Ovary (tissue), 7 donors: ENCODE measurements at regions not wholly inside any gene's neighbourhood (a gene's known extent, or its start where the extent isn't known, plus 50 kb on each side); places are given as distances from the start of the nearest gene placed in this dataset.

ENCODE experiments used
- DNase-seq, 5 donors: peaks; one replicate each; pipeline ENCODE4 v3.0.0-alpha.2; 2019 to 2020
- H3K27ac ChIP-seq, 2 donors: fragments of 200-600 bp; one replicate each; pipeline versions ENCODE4 v1.5.1 to v1.8.0; 2019 to 2022
- H3K27me3 ChIP-seq: fragments of 200-600 bp; one replicate; pipeline ENCODE4 v1.8.0; 2022
- H3K36me3 ChIP-seq: fragments of 200-600 bp; sonication (generic); one replicate; pipeline ENCODE4 v1.5.1; 2019
- H3K4me1 ChIP-seq: one replicate; pipeline ENCODE4 v1.8.1; 2013; ENCODE audit warnings: mild to moderate bottlenecking, moderate library complexity; ENCODE audit not compliant: insufficient read depth
- H3K4me3 ChIP-seq: fragments of 200-600 bp; sonication (generic); one replicate; pipeline ENCODE4 v1.5.1; 2017
- H3K9me3 ChIP-seq, 2 donors: fragments of 200-600 bp in 1 of 2; sonication (generic) in 1 of 2; one replicate each; pipeline versions ENCODE4 v1.5.1 to v1.8.1; 2013 to 2019; ENCODE audit warnings: mild to moderate bottlenecking in 1 of 2, moderate library complexity in 1 of 2
- CTCF ChIP-seq, 3 donors: fragments of 450-650 bp in 2 of 3; fragments of 200-600 bp in 1 of 3; IDR thresholded peaks; one replicate each; pipeline versions ENCODE4 v1.5.1 to v1.8.0; 2016 to 2022; ENCODE audit warnings: antibody characterized with exemption in 3 of 3, mild to moderate bottlenecking in 1 of 3
- EP300 ChIP-seq: sonication (generic); formaldehyde crosslinking; IDR thresholded peaks from one replicate; pipeline ENCODE4 v1.6.1; 2017; ENCODE audit warnings: antibody characterized with exemption
- POLR2A ChIP-seq: fragments of 450-650 bp; IDR thresholded peaks from one replicate; pipeline ENCODE4 v1.6.1; 2017; ENCODE audit warnings: antibody characterized with exemption, mild to moderate bottlenecking, moderate library complexity
- WGBS, 3 donors: extraction: QIAGEN DNeasy Blood & Tissue Kit in 1 of 3; methylation state at CpG; one replicate each; pipeline versions ENCODE4 v1.1.5 to v1.1.7; 2013 to 2017; 5-methylcytosine and 5-hydroxymethylcytosine counted together
- intact Hi-C, 4 donors: fragments of 100-400 bp; cut with DNase I; formaldehyde crosslinking; loops; one replicate each; pipeline versions ENCODE4 v1.11.0 to v1.15.1; 2022 to 2023
- donor health status: DM: no; HTN: no; CAD: no; lungs with moderate emphysema.
- donor health status: DM: no; HTN: no; CAD: no.
- donor health status: Bipolar disorder and iron deficiency.
- donor health status: DM: no; HTN: no; CAD: no.
- donor health status: DM: yes; HTN: yes; CAD: no.

- no peak overlapping the region for H3K27ac ChIP-seq
- H3K4me3 ChIP-seq: no peak overlapping the region
- DNase-seq: no peak
- no peaks in the 10 kb centered on the region for H3K36me3 ChIP-seq
- TF ChIP-seq POLR2A: no peak
- TF ChIP-seq EP300: no peak
- no peak for TF ChIP-seq CTCF (IDR thresholded peaks at IDR 0.05)
- H3K4me1 ChIP-seq: no peaks in the 10 kb centered on the region
- intact Hi-C loops: no loop called here
- H3K27me3 ChIP-seq: no peaks in the 10 kb centered on the region
- no peaks in the 10 kb centered on the region for H3K9me3 ChIP-seq
- 75 to 80% (median 77%) methylated on average over 1 of the region's 1 CpG for WGBS, 3 donors
These were observed 627.0 kb downstream of the KCNA4 start for GRCh38 chr11:29389793-29390192.

- 72 to 83% (median 74%) methylated on average over 1 of the region's 1 CpG for WGBS, 3 donors
- intact Hi-C loops: no loop called here
These were observed 643.1 kb downstream of the KCNA4 start for GRCh38 chr11:29373725-29374124.

GRCh38 chr11:29368126-29368525 lies 648.7 kb downstream of the KCNA4 start:
- Histone ChIP-seq H3K9me3 (no peaks in the 10 kb centered on the region), H3K27ac (no peak overlapping the region), H3K4me3 (no peak overlapping the region), H3K27me3 (no peaks in the 10 kb centered on the region), H3K4me1 (no peaks in the 10 kb centered on the region), H3K36me3 (no peaks in the 10 kb centered on the region)
- no peak for DNase-seq
- 3 to 25% (median 4%) methylated on average over 5 of the region's 5 CpGs for WGBS, 3 donors
- intact Hi-C loops: no loop called here
- TF ChIP-seq EP300 (no peak), CTCF (IDR thresholded peaks at IDR 0.05) (no peak), POLR2A (no peak)

More at GRCh38 chr11:29373725-29374124, 643.1 kb downstream of the KCNA4 start:
- DNase-seq: no peak
- Histone ChIP-seq H3K4me3 (no peak overlapping the region), H3K27ac (no peak overlapping the region), H3K36me3 (no peaks in the 10 kb centered on the region), H3K9me3 (no peaks in the 10 kb centered on the region), H3K27me3 (no peaks in the 10 kb centered on the region), H3K4me1 (no peaks in the 10 kb centered on the region)
- TF ChIP-seq POLR2A (no peak), CTCF (IDR thresholded peaks at IDR 0.05) (no peak), EP300 (no peak)

GRCh38 chr11:29364006-29364405 lies 652.8 kb downstream of the KCNA4 start:
- no peak for TF ChIP-seq EP300
- TF ChIP-seq POLR2A: no peak
- TF ChIP-seq CTCF (IDR thresholded peaks at IDR 0.05): no peak
- DNase-seq: no peak
- Histone ChIP-seq H3K27me3 (no peaks in the 10 kb centered on the region), H3K4me3 (no peak overlapping the region), H3K4me1 (no peaks in the 10 kb centered on the region), H3K9me3 (no peaks in the 10 kb centered on the region), H3K27ac (no peak overlapping the region), H3K36me3 (no peaks in the 10 kb centered on the region)
- intact Hi-C loops: no loop called here
- WGBS, 3 donors: 29 to 30% (median 30%) methylated on average over 2 of the region's 2 CpGs

- intact Hi-C loops: no loop called here
- H3K4me3 ChIP-seq: no peak overlapping the region
- H3K36me3 ChIP-seq: no peaks in the 10 kb centered on the region
- no peaks in the 10 kb centered on the region for H3K27me3 ChIP-seq
- 16 to 37% (median 21%) methylated on average over 1 of the region's 1 CpG for WGBS, 3 donors
- H3K4me1 ChIP-seq: no peaks in the 10 kb centered on the region
- no peak for DNase-seq
- no peak overlapping the region for H3K27ac ChIP-seq
- H3K9me3 ChIP-seq: no peaks in the 10 kb centered on the region
- TF ChIP-seq EP300: no peak
- no peak for TF ChIP-seq POLR2A
- no peak for TF ChIP-seq CTCF (IDR thresholded peaks at IDR 0.05)
These were observed 655.5 kb downstream of the KCNA4 start for GRCh38 chr11:29361369-29361768.
